Fibroblast of lung (primary cell): ENCODE measurements at regions not wholly inside any gene's neighbourhood (a gene's known extent, or its start where the extent isn't known, plus 50 kb on each side); places are given as distances from the start of the nearest gene placed in this dataset.

Experiments
- EZH2 ChIP-seq: IDR thresholded peaks from 2 replicates; pipeline ENCODE4 v1.5.1; 2012; ENCODE audit warnings: low read length, control low read depth, mild to moderate bottlenecking; ENCODE audit errors: missing control alignments
- TF ChIP-seq, protein P1 (sequence below), 2 donors: IDR thresholded peaks in 1 of 2; conservative IDR thresholded peaks in 1 of 2; 1 replicate in 1 of 2; 2 replicates in 1 of 2; pipeline ENCODE4 v1.5.1; 2011 to 2012; ENCODE audit warnings: low read length in 2 of 2, control low read depth in 1 of 2, inconsistent platforms in 1 of 2, low read depth in 1 of 2, mild to moderate bottlenecking in 1 of 2

DNA sequence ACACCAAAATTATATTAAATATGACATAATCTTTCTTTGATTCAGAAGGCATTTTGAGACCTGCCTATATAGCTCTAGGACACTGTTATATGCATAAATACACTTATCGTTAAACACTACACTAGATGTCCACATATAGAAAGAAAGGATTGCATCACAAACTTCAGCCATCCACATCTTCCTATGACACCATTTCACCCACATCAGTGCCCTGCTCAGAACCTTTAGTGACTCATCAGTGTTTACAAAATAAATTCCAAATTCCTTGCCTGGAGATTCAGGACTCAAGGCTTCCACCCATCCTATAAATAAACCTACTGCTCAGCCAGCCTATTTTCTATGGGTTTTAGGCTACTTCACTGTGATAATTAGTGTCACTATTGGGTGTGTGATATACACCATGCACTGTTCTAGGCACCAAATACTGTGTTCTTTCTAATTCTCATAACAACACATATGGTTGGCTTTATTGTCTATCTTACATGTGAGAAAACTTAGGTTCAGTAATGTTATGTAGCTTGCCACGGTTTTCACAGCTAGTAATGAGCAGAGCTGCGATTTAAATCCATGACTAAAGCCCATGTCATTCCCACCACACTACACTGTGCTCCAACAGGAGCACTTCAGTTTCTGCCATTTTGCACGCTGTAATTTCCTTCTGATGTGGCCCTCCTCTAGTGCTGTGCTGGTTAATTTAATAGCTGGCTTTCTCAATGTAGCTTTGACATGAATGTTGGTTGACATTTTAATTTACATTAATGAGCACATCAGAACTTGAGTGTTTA is 103.3 kb downstream of the SREK1 start:
- TF ChIP-seq, protein P1, sequence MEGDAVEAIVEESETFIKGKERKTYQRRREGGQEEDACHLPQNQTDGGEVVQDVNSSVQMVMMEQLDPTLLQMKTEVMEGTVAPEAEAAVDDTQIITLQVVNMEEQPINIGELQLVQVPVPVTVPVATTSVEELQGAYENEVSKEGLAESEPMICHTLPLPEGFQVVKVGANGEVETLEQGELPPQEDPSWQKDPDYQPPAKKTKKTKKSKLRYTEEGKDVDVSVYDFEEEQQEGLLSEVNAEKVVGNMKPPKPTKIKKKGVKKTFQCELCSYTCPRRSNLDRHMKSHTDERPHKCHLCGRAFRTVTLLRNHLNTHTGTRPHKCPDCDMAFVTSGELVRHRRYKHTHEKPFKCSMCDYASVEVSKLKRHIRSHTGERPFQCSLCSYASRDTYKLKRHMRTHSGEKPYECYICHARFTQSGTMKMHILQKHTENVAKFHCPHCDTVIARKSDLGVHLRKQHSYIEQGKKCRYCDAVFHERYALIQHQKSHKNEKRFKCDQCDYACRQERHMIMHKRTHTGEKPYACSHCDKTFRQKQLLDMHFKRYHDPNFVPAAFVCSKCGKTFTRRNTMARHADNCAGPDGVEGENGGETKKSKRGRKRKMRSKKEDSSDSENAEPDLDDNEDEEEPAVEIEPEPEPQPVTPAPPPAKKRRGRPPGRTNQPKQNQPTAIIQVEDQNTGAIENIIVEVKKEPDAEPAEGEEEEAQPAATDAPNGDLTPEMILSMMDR (conservative IDR thresholded peaks at IDR 0.05 in 1 of 2, IDR thresholded peaks at IDR 0.05 in 1 of 2; ENCODE audit: low read depth in 1 of 2, low read length in 2 of 2) = no peak
- no peak for TF ChIP-seq EZH2
